ENCODE measurements at regions not wholly inside any gene's neighbourhood (a gene's known extent, or its start where the extent isn't known, plus 50 kb on each side); places are given as distances from the start of the nearest gene placed in this dataset.

DNA sequence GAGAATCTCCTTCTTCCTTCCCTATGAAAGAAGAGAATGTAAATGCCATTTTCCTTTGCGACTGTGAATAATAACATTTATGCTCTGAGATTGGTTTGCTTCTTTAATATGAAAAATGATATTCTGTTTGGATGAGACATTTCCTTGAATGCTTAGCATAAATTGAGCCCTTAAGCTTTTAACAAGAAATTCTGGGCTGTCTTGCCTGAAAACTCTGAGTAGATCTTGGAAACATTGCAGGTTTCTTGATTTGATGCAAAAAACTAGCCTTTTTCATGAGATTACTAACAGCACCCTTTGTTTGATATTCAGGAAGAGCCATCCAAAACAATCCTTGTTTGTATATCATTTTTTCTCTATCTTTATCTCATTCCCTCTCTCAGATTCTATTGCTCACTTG is 272.5 kb downstream of the TMEM38B start:
- Histone ChIP-seq H2AFZ (ENCODE audit: low read length) (no peak overlapping the region), H3K27me3 (ENCODE audit: insufficient read depth, low read length, poor library complexity, severe bottlenecking) (no peaks in the 10 kb centered on the region), H3K9me2 (replicated peaks; ENCODE audit: low read depth, low read length) (no peaks in the 10 kb centered on the region), H3K4me2 (ENCODE audit: low read depth, low read length, poor library complexity, severe bottlenecking) (no peak overlapping the region), H3F3A (ENCODE audit: low read depth) (0 out of 2 replicates have a peak, but pooled peaks cover 4% of the 10 kb centered on the region), H4K20me1 (ENCODE audit: insufficient read depth, low read length, poor library complexity, severe bottlenecking) (no peaks in the 10 kb centered on the region), H3K4me3 (ENCODE audit: low read length, poor library complexity, severe bottlenecking) (no peak overlapping the region), H3K4me1 (ENCODE audit: insufficient read depth, low read length, poor library complexity, severe bottlenecking) (peaks cover 6% of the 10 kb centered on the region), H3K9me3 (ENCODE audit: insufficient read depth, low read depth, low read length) (no peaks in the 10 kb centered on the region), H3K9ac (ENCODE audit: low read depth, low read length, poor library complexity, severe bottlenecking) (no peak overlapping the region), H3K36me3 (ENCODE audit: insufficient read depth, low read length) (no peaks in the 10 kb centered on the region), H3K79me2 (ENCODE audit: insufficient read depth, low read length) (no peaks in the 10 kb centered on the region)
- TF ChIP-seq EZH2phosphoT487 (IDR thresholded peaks at IDR 0.05; ENCODE audit: borderline replicate concordance), result no peak
- TF ChIP-seq, protein P1, sequence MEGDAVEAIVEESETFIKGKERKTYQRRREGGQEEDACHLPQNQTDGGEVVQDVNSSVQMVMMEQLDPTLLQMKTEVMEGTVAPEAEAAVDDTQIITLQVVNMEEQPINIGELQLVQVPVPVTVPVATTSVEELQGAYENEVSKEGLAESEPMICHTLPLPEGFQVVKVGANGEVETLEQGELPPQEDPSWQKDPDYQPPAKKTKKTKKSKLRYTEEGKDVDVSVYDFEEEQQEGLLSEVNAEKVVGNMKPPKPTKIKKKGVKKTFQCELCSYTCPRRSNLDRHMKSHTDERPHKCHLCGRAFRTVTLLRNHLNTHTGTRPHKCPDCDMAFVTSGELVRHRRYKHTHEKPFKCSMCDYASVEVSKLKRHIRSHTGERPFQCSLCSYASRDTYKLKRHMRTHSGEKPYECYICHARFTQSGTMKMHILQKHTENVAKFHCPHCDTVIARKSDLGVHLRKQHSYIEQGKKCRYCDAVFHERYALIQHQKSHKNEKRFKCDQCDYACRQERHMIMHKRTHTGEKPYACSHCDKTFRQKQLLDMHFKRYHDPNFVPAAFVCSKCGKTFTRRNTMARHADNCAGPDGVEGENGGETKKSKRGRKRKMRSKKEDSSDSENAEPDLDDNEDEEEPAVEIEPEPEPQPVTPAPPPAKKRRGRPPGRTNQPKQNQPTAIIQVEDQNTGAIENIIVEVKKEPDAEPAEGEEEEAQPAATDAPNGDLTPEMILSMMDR (conservative IDR thresholded peaks at IDR 0.05; ENCODE audit: low read length), result no peak

DNA sequence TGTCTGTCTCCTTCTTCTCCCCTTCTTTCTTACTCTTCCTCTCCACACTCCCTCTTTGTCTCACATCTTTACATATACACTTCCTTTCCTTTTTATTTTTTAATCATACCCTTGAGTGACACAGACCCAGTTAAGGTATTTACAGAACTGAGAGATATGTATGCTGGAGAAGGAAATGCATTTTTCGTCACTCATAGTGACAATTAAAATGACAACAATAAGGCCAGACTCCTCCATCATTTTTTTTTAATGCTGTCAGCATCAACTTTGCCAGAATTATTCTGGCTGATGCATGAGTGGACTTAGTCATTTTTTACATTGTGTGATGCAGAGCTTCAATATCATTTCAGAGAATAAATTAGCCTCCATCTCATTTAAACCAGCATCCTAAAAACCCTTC is 272.9 kb downstream of the TMEM38B start:
- TF ChIP-seq EZH2phosphoT487 (IDR thresholded peaks at IDR 0.05; ENCODE audit: borderline replicate concordance), result no peak
- TF ChIP-seq, protein P1 (conservative IDR thresholded peaks at IDR 0.05; ENCODE audit: low read length), result no peak
- no peak overlapping the region for H3K9ac ChIP-seq (ENCODE audit: low read depth, low read length, poor library complexity, severe bottlenecking)
- H2AFZ ChIP-seq (ENCODE audit: low read length), result no peak overlapping the region
- H3K4me3 ChIP-seq (ENCODE audit: low read length, poor library complexity, severe bottlenecking), result no peak overlapping the region
- 0 out of 2 replicates have a peak, but pooled peaks cover 4% of the 10 kb centered on the region for H3F3A ChIP-seq (ENCODE audit: low read depth)
- no peaks in the 10 kb centered on the region for H3K9me3 ChIP-seq (ENCODE audit: insufficient read depth, low read depth, low read length)
- H3K9me2 ChIP-seq (replicated peaks; ENCODE audit: low read depth, low read length), result no peaks in the 10 kb centered on the region
- H3K79me2 ChIP-seq (ENCODE audit: insufficient read depth, low read length), result no peaks in the 10 kb centered on the region
- H3K4me2 ChIP-seq (ENCODE audit: low read depth, low read length, poor library complexity, severe bottlenecking), result no peak overlapping the region
- no peaks in the 10 kb centered on the region for H4K20me1 ChIP-seq (ENCODE audit: insufficient read depth, low read length, poor library complexity, severe bottlenecking)
- H3K27me3 ChIP-seq (ENCODE audit: insufficient read depth, low read length, poor library complexity, severe bottlenecking), result no peaks in the 10 kb centered on the region
- peaks cover 6% of the 10 kb centered on the region for H3K4me1 ChIP-seq (ENCODE audit: insufficient read depth, low read length, poor library complexity, severe bottlenecking)
- no peaks in the 10 kb centered on the region for H3K36me3 ChIP-seq (ENCODE audit: insufficient read depth, low read length)

DNA sequence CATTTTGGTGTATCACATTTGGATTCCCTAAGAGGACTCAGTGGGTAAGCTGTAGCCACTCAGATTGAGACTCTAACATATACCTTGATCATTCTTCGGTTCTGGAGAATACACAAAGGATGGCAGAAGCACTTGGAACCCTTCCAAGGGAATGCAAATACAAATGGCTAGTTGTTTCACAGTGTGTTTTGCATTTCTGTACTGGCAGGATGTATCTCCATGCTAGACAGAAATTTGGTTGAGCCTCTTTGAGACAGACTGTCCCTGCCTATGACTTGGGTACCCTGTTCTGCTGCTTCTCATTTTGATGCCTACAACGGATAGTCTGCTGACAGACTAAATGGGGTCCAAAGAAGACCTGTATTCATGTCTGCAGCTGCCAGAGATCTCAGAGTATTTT is 273.5 kb downstream of the TMEM38B start:
- no peaks in the 10 kb centered on the region for H3K9me2 ChIP-seq (replicated peaks; ENCODE audit: low read depth, low read length)
- no peak for TF ChIP-seq EZH2phosphoT487 (IDR thresholded peaks at IDR 0.05; ENCODE audit: borderline replicate concordance)
- TF ChIP-seq, protein P1 (conservative IDR thresholded peaks at IDR 0.05; ENCODE audit: low read length), result no peak
- H2AFZ ChIP-seq (ENCODE audit: low read length), result no peak overlapping the region
- H3K9ac ChIP-seq (ENCODE audit: low read depth, low read length, poor library complexity, severe bottlenecking), result no peak overlapping the region
- no peaks in the 10 kb centered on the region for H3K9me3 ChIP-seq (ENCODE audit: insufficient read depth, low read depth, low read length)
- H3K4me2 ChIP-seq (ENCODE audit: low read depth, low read length, poor library complexity, severe bottlenecking), result no peak overlapping the region
- no peaks in the 10 kb centered on the region for H3K79me2 ChIP-seq (ENCODE audit: insufficient read depth, low read length)
- H3K4me1 ChIP-seq (ENCODE audit: insufficient read depth, low read length, poor library complexity, severe bottlenecking), result peaks cover 6% of the 10 kb centered on the region
- no peaks in the 10 kb centered on the region for H3K27me3 ChIP-seq (ENCODE audit: insufficient read depth, low read length, poor library complexity, severe bottlenecking)
- H3F3A ChIP-seq (ENCODE audit: low read depth), result 0 out of 2 replicates have a peak, but pooled peaks cover 4% of the 10 kb centered on the region
- no peaks in the 10 kb centered on the region for H4K20me1 ChIP-seq (ENCODE audit: insufficient read depth, low read length, poor library complexity, severe bottlenecking)
- H3K4me3 ChIP-seq (ENCODE audit: low read length, poor library complexity, severe bottlenecking), result no peak overlapping the region
- no peaks in the 10 kb centered on the region for H3K36me3 ChIP-seq (ENCODE audit: insufficient read depth, low read length)

Measured in Loucy (cell line).